ENCODE measurements at regions not wholly inside any gene's neighbourhood (a gene's known extent, or its start where the extent isn't known, plus 50 kb on each side); places are given as distances from the start of the nearest gene placed in this dataset.

DNA sequence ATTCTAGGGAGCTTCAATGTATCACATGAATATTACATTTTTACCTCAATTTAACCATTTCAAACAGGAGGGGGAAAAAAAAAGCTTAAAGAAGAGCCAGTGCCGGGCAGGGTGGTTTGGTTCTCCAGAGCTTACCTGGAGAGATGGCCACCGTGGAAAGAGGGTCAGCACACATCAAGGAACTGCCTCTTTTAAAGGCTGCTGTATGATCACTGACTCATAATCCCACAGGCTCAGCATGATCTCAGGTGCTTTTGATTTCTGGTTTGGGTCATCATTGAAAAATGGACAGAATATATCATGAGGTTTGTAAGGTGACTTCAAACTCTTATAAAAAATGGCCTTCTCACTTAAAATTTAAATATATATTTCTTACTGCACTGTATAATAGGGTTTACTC, 67.5 kb upstream of the MDFIC start:
- FAIRE-seq, result no peak

GRCh38 chr7:114856625-114857024, 65.3 kb upstream of the MDFIC start:
- DNase-seq (ENCODE audit: insufficient read length, low spot score) (no peak), FAIRE-seq (no peak)
- TF ChIP-seq POLR2A (IDR thresholded peaks at IDR 0.05; ENCODE audit: low read depth, low read length), result no peak

More for the DNA sequence above, 67.5 kb upstream of the MDFIC start:
- DNase-seq (ENCODE audit: insufficient read length, low spot score), result no peak
- no peak for TF ChIP-seq POLR2A (IDR thresholded peaks at IDR 0.05; ENCODE audit: low read depth, low read length)

- no peak for FAIRE-seq
These were observed 64.3 kb upstream of the MDFIC start for GRCh38 chr7:114857605-114858004.

DNA sequence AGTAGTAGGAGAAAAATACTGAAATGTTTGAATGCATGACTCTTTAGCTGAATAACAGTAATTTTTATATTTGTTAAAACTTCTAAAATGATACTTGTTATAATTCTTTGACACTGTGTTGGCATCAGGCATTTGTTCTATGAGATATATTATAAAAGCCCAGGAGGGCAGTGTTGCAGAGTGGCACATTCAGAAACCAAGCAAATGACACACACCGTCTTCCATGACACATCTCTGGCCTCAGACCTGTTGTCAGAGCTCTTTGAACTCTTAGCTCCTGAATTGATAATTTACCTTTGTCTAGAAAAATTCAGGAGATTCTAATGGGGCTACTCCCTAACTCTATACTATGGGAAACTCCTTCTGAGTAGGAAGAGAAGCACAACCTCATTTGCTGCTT, 62.4 kb upstream of the MDFIC start:
- no peak for TF ChIP-seq POLR2A (IDR thresholded peaks at IDR 0.05; ENCODE audit: low read depth, low read length)
- FAIRE-seq, result no peak
- DNase-seq (ENCODE audit: insufficient read length, low spot score), result no peak

More at GRCh38 chr7:114857605-114858004, 64.3 kb upstream of the MDFIC start:
- TF ChIP-seq POLR2A (IDR thresholded peaks at IDR 0.05; ENCODE audit: low read depth, low read length), result no peak
- DNase-seq (ENCODE audit: insufficient read length, low spot score), result no peak

DNA sequence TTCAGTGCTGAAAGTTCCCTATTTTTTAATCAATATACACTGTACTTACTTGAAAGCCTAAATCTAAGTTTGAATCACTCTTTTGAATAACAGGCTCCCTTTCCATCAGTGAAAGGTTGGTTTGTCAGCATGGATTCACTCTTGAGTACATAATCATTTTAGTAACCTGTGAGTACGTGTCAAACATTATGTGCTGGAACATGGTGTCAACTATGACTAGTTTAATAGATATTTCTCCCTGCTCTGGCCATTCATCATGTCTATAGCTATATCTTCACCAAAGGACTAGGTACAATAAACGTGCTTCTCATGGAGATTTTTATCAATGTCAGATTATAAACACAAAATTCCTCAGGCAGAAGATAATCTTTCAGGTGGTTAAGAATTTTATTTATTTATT, 61.7 kb upstream of the MDFIC start:
- DNase-seq (ENCODE audit: insufficient read length, low spot score) (no peak), FAIRE-seq (no peak)
- TF ChIP-seq POLR2A (IDR thresholded peaks at IDR 0.05; ENCODE audit: low read depth, low read length), result no peak

DNA sequence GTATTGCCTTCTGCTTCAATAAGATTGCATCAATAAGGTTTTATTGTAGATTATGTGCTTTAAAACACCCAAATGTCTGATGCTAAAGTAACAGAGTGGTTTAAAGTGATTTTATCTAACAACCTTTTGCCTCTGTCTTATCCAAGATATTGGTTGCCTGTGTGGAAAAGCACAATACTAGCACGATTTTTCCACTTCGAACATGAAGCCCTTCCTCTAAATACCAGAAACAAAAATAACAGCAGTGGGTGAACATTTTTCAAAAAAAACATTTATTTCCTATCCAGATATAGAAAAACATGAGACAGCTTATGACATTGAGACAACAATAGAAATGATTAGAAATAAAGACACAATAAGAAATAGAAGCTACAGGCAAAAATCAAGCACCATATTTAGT, 59.5 kb upstream of the MDFIC start:
- TF ChIP-seq POLR2A (IDR thresholded peaks at IDR 0.05; ENCODE audit: low read depth, low read length), result no peak
- DNase-seq (ENCODE audit: insufficient read length, low spot score) (no peak), FAIRE-seq (no peak)

- FAIRE-seq (no peak), DNase-seq (ENCODE audit: insufficient read length, low spot score) (no peak)
- no peak for TF ChIP-seq POLR2A (IDR thresholded peaks at IDR 0.05; ENCODE audit: low read depth, low read length)
These were observed 57.6 kb upstream of the MDFIC start for GRCh38 chr7:114864278-114864677.

DNA sequence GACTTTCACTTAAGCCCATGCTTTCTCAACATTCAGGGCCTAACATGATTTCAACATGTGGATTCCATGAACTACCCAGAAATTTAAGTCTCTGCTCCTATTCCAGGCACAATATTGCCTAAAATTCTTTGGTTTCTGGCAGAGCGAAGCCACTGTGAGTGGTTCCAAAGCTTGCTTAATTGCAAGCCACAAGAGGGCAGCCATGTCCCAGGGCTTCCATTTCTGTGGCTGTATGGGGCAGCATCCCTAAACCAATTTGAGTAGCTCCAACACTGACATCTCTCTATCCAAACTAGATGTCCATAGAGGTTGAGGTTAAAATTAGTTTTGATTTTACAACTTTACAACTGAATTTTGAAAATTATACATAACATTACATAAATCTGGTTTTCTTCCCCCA, 56.3 kb upstream of the MDFIC start:
- no peak for FAIRE-seq

More for the DNA sequence above, 56.3 kb upstream of the MDFIC start:
- no peak for DNase-seq (ENCODE audit: insufficient read length, low spot score)
- TF ChIP-seq POLR2A (IDR thresholded peaks at IDR 0.05; ENCODE audit: low read depth, low read length), result no peak

All from H54 (cell line).